Osteocyte (in vitro differentiated cells): ENCODE measurements at regions not wholly inside any gene's neighbourhood (a gene's known extent, or its start where the extent isn't known, plus 50 kb on each side); places are given as distances from the start of the nearest gene placed in this dataset.
A peak's percentile ranks its signal among the peaks of the same experiment; 100 is the strongest.

Experiments
- DNase-seq: peaks from one replicate; pipeline ENCODE4 v3.0.0; 2021; ENCODE audit warnings: mixed read lengths; ENCODE audit not compliant: unreplicated experiment; ENCODE audit errors: extremely low spot score
- H3K27ac Mint-ChIP-seq: one replicate; pipeline ENCODE4 v1.8.0; 2021; ENCODE audit warnings: mild to moderate bottlenecking, mixed read lengths; ENCODE audit not compliant: unreplicated experiment
- H3K27me3 Mint-ChIP-seq: one replicate; pipeline ENCODE4 v1.8.0; 2021; ENCODE audit warnings: mixed read lengths; ENCODE audit not compliant: unreplicated experiment
- H3K36me3 Mint-ChIP-seq: one replicate; pipeline ENCODE4 v1.8.0; 2021; ENCODE audit warnings: mixed read lengths; ENCODE audit not compliant: unreplicated experiment
- H3K4me1 Mint-ChIP-seq: one replicate; pipeline ENCODE4 v1.8.0; 2021; ENCODE audit warnings: mixed read lengths; ENCODE audit not compliant: unreplicated experiment
- H3K4me3 Mint-ChIP-seq: one replicate; pipeline ENCODE4 v1.8.0; 2021; ENCODE audit warnings: mild to moderate bottlenecking, moderate library complexity, mixed read lengths; ENCODE audit not compliant: unreplicated experiment
- H3K9me3 Mint-ChIP-seq: one replicate; pipeline ENCODE4 v1.8.0; 2021; ENCODE audit warnings: mixed read lengths; ENCODE audit not compliant: unreplicated experiment
- TF ChIP-seq, protein P1 (sequence below): fragments of 200-600 bp; sonication (generic); IDR thresholded peaks from 2 replicates; pipeline ENCODE4 v1.5.0; 2021; ENCODE audit warnings: antibody characterized with exemption, mild to moderate bottlenecking, moderate library complexity

DNA sequence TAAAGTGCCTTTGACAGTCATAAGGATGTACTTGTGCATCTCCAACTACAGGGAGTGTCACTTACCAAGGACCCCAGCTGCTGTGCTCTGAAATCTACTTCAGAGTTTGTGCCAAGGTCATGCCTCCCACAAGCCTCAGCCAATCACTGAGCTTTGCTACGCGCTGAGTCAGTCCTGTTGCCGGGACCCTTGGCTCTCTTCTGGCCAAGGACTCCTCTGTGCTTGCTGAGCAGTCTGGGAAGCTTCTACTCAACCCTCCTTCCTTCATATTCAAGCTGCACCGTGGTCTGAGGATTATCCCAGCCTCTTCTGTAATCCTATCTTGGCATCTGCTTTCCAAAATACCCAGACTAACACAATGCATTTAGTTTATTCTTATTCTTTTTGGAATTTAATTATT is 398.9 kb upstream of the FANCL start:
- Mint-ChIP-seq H3K36me3 (no peaks in the 10 kb centered on the region), H3K27me3 (peaks cover 4% of the 10 kb centered on the region)

DNA sequence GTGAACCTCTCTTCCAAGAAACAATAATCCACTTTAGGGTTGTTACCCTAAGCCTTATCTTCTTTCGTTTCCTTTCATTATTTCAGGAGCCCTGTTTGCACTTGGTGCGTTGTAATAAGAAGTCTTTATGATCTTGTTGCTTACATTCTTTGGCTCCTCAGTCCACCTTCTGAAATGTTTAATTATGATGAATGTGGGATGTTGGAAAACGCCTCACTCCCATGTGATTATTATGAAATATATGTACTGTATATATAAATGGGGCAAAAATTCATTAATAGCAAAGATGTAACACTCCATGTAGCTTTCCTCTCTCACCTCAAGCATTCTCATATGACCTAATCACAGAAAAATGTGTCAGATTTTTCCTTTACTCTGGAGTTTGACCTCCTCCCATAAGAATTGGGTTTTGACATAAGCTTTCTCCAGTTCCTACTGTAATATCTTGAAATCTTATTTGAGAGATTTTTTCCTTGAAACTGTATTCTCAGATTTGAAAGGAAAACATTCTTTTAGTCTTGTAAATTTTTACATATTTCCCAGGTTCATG is 397.2 kb upstream of the FANCL start:
- H3K27me3 Mint-ChIP-seq = peaks cover 4% of the 10 kb centered on the region
- H3K36me3 Mint-ChIP-seq = no peaks in the 10 kb centered on the region
- H3K4me1 Mint-ChIP-seq = peaks cover 38% of the 10 kb centered on the region
- H3K9me3 Mint-ChIP-seq = no peaks in the 10 kb centered on the region
- H3K4me3 Mint-ChIP-seq = no peak overlapping the region
- no peak overlapping the region for H3K27ac Mint-ChIP-seq
- no peak for DNase-seq
- TF ChIP-seq, protein P1, sequence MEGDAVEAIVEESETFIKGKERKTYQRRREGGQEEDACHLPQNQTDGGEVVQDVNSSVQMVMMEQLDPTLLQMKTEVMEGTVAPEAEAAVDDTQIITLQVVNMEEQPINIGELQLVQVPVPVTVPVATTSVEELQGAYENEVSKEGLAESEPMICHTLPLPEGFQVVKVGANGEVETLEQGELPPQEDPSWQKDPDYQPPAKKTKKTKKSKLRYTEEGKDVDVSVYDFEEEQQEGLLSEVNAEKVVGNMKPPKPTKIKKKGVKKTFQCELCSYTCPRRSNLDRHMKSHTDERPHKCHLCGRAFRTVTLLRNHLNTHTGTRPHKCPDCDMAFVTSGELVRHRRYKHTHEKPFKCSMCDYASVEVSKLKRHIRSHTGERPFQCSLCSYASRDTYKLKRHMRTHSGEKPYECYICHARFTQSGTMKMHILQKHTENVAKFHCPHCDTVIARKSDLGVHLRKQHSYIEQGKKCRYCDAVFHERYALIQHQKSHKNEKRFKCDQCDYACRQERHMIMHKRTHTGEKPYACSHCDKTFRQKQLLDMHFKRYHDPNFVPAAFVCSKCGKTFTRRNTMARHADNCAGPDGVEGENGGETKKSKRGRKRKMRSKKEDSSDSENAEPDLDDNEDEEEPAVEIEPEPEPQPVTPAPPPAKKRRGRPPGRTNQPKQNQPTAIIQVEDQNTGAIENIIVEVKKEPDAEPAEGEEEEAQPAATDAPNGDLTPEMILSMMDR = no peak

More for the DNA sequence above, 398.9 kb upstream of the FANCL start:
- H3K9me3 Mint-ChIP-seq = no peaks in the 10 kb centered on the region
- TF ChIP-seq, protein P1 = no peak
- no peak overlapping the region for H3K4me3 Mint-ChIP-seq
- H3K4me1 Mint-ChIP-seq = peaks cover 21% of the 10 kb centered on the region
- no peak for DNase-seq
- H3K27ac Mint-ChIP-seq = no peak overlapping the region

DNA sequence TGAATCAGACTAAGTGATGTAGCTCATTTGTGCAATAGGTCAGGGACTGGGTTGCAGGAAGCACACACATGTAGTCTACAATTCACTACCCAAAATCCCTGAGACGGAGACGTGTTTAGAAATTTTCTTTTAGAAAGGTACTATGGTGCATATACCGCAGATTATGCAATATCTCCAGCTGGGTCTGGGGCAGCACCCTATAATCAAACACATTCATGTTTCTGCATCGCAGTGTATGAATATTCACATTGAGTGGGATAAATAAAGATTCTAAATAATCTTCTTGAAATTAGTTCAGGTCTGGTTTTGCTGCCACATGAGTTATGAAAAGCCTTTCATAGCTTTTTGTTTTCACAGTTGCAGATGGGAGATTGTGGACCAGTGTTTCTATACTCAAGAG is 395.7 kb upstream of the FANCL start:
- Mint-ChIP-seq H3K36me3 (no peaks in the 10 kb centered on the region), H3K27ac (no peak overlapping the region), H3K27me3 (no peaks in the 10 kb centered on the region), H3K4me3 (no peak overlapping the region), H3K4me1 (peaks cover 40% of the 10 kb centered on the region), H3K9me3 (no peaks in the 10 kb centered on the region)
- TF ChIP-seq, protein P1 = no peak
- DNase-seq = no peak

DNA sequence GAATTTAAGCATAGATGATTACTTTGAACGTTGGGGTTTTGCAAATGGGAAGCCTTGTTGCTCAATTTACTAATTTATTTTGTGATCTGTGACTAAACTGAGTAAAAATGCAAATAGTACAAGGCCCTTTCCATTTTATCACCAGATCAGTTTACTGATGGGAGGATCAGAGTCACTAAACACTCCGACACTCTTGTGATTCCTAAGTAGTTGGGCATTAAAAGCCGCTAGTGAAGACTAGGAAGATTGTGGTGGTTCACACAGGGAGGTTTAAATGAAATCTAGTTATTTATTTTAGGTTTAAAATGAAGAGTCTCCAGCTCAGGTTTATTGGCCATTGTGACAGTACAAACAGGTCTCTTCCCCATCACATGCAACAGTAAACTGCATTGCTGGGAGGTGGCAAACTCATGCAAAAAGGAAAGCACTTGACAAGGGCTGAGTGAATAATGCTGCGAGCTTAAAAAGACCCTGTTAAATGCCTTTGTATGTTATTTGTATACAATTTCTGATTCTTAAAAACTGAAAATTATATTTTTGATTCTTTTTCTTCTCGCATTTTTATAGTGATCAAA is 394.8 kb upstream of the FANCL start:
- H3K4me1 Mint-ChIP-seq = peaks cover 43% of the 10 kb centered on the region
- no peaks in the 10 kb centered on the region for H3K27me3 Mint-ChIP-seq
- DNase-seq = no peak
- H3K36me3 Mint-ChIP-seq = no peaks in the 10 kb centered on the region
- TF ChIP-seq, protein P1 = no peak
- no peaks in the 10 kb centered on the region for H3K9me3 Mint-ChIP-seq
- no peak overlapping the region for H3K4me3 Mint-ChIP-seq
- H3K27ac Mint-ChIP-seq = no peak overlapping the region

DNA sequence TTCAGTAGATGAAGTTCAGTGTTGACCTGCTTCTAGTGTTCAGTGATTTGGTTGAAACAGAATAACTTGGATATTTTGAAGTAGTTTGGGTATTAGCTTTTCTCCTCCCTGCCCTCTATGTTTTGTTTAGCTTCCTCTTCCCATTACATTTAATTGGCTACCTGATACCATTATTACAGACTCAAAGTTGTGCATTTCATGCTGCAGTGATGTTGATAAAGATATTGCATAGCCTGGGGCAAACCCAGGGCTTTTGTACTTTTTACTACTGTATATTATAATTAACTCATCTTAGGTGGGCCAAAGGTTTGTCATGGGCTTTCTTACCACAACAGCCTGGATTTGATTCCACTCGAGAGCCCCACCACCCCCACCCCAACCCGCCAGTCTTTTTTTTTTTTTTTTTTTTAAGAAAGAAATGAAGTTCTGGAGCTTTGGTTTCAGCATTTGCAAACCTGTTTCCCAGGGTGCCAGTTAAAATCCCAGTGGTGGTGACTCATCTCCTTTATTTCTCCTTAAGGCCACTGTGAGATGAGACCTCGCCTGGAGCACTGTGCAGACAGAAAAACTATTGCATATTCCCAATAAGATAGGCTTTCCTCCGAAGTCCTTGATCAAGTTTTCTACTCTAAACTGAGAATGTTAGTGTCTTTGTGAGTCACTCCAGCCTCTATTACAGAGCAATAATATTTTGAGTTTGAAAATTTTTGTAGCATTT is 393.7 kb upstream of the FANCL start:
- TF ChIP-seq, protein P1 = no peak
- no peaks in the 10 kb centered on the region for H3K27me3 Mint-ChIP-seq
- no peak for DNase-seq
- no peak overlapping the region for H3K4me3 Mint-ChIP-seq
- no peaks in the 10 kb centered on the region for H3K9me3 Mint-ChIP-seq
- no peaks in the 10 kb centered on the region for H3K36me3 Mint-ChIP-seq
- peaks cover 50% of the 10 kb centered on the region for H3K4me1 Mint-ChIP-seq
- H3K27ac Mint-ChIP-seq = peak overlapping the region; percentile 45
